GM20000 (cell line): ENCODE measurements at regions not wholly inside any gene's neighbourhood (a gene's known extent, or its start where the extent isn't known, plus 50 kb on each side); places are given as distances from the start of the nearest gene placed in this dataset.

Source experiments
- DNase-seq: peaks from one replicate; pipeline ENCODE4 v3.0.0; 2012; ENCODE audit warnings: low spot score
- CTCF ChIP-seq: IDR thresholded peaks from 2 replicates; pipeline ENCODE4 v1.5.1; 2012; ENCODE audit warnings: mild to moderate bottlenecking, control low read depth; ENCODE audit errors: extremely low read depth, missing control alignments

GRCh38 chr12:124418156-124418555 lies 123.3 kb downstream of the RFLNA start:
- TF ChIP-seq CTCF, result no peak
- DNase-seq, result no peak

DNA sequence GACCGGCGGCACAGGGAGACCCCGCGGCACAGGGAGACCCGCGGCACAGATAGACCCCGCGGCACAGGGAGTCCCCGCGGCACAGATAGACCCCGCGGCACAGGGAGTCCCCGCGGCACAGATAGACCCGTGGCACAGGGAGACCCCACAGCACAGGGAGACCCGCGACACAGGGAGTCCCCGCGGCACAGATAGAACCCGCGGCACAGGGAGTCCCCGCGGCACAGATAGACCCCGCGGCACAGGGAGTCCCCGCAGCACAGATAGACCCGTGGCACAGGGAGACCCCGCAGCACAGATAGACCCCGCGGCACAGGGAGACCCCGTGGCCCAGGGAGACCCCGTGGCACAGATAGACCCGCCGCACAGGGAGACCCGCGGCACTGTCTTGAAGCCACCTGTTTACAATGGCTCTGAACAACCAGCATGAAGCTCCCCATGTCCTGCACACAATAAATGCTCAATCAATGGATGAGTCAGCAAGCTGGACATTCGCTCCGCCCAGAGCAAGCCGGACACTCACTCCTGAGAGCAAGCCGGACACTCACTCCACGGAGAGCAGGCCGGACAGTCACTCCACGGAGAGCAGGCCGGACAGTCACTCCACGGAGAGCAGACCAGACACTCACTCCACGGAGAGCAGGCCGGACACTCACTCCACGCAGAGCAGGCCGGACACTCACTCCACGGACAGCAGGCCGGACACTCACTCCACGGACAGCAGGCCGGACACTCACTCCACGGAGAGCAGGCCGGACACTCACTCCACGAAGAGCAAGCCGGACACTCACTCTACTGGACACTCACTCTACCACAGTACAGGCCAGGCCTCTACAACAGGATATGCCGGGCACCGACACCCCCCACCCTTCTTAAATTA lies 121.9 kb downstream of the RFLNA start:
- DNase-seq, result no peak
- no peak for TF ChIP-seq CTCF

DNA sequence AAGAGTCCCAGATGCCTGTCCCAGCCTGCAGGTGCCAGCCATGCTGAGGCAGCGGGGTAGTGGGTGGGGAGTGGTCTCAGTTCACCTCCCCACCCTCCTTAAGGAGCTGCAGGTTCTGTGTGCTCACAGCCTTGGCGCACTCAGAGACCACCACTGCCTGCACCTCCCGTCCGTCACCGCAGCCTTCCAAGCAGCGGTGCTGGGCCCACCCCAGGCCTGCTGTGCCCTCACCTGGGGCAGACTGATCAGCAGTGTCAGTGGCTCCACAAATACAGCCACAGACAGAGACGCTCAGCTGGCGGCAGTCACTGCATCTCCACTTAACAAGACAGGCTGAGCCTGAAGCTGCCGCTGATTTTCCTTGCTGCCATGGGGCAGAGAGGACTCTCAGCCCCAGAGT lies 120.2 kb downstream of the RFLNA start:
- no peak for TF ChIP-seq CTCF
- DNase-seq, result no peak

- no peak for TF ChIP-seq CTCF
- DNase-seq, result no peak
These were observed 119.0 kb downstream of the RFLNA start for GRCh38 chr12:124413915-124414314.

GRCh38 chr12:124413401-124413800 lies 118.5 kb downstream of the RFLNA start:
- no peak for DNase-seq
- TF ChIP-seq CTCF, result no peak

GRCh38 chr12:124412646-124413015 lies 117.7 kb downstream of the RFLNA start:
- no peak for DNase-seq
- no peak for TF ChIP-seq CTCF

GRCh38 chr12:124411953-124412645 lies 117.2 kb downstream of the RFLNA start:
- TF ChIP-seq CTCF, result no peak
- no peak for DNase-seq
